GM12878 (cell line): ENCODE measurements at regions not wholly inside any gene's neighbourhood (a gene's known extent, or its start where the extent isn't known, plus 50 kb on each side); places are given as distances from the start of the nearest gene placed in this dataset.

Source experiments
- ATAC-seq: fragments of 200-7000 bp; cut with Tn5 transposase; 3 replicates; pipeline ENCODE4 v1.9.1; 2020; ENCODE audit warnings: mild to moderate bottlenecking, moderate library complexity
- BruUV-seq: library from RNA; stranded (reverse); fragments of 400-500 nt; replicated peaks from 2 replicates; lab custom pipeline; 2021; lab: Mats Ljungman, UMichigan
- CTCF ChIA-PET: fragments of 300-600 bp; sonication (Branson Sonifier 250); formaldehyde crosslinking; extraction: SDS; loops from one replicate; lab custom pipeline; 2021; ENCODE audit warnings: inconsistent platforms; lab: Yijun Ruan, JAX
- POLR2A ChIA-PET: fragments of 350-600 bp; formaldehyde crosslinking; extraction: SDS; loops from one replicate; lab custom pipeline; 2021; ENCODE audit warnings: inconsistent platforms; lab: Charles Lee
- RAD21 ChIA-PET: fragments of 300-600 bp; sonication (Branson Sonifier 250); formaldehyde crosslinking; loops from one replicate; lab custom pipeline; 2023; ENCODE audit warnings: antibody characterized with exemption; ENCODE audit not compliant: unreplicated experiment; lab: Charles Lee
- SMC1A ChIA-PET: fragments of 300-600 bp; sonication (Branson Sonifier 250); formaldehyde crosslinking; loops from one replicate; lab custom pipeline; 2023; ENCODE audit not compliant: unreplicated experiment, uncharacterized antibody; lab: Charles Lee
- DNase-seq: peaks from one replicate; pipeline ENCODE4 v3.0.0-alpha.2; 2011; ENCODE audit warnings: low read depth, low spot score
- FAIRE-seq: peaks from 3 replicates; lab custom pipeline; 2011; peaks lifted over from hg19 to GRCh38; lab: Jason Lieb, UNC
- H2AFZ ChIP-seq: 2 replicates; pipeline ENCODE4 v1.6.0; 2011; ENCODE audit warnings: low read depth, low read length, control low read depth; ENCODE audit not compliant: control insufficient read depth
- H3K27ac ChIP-seq: 2 replicates; pipeline ENCODE4 v1.5.1; 2011; ENCODE audit warnings: control low read depth; ENCODE audit not compliant: control insufficient read depth, insufficient read depth
- H3K27me3 ChIP-seq, 2 experiments: replicated peaks in 1 of 2; 2 replicates each; pipeline versions ENCODE4 v1.6.0 to v1.6.1; 2011; ENCODE audit warnings: low read length in 1 of 2; ENCODE audit not compliant: control insufficient read depth in 2 of 2, insufficient read depth in 2 of 2
- H3K36me3 ChIP-seq, 2 experiments: 2 replicates each; pipeline ENCODE4 v1.5.1; 2011; ENCODE audit warnings: low read length in 1 of 2; ENCODE audit not compliant: control insufficient read depth in 2 of 2, insufficient read depth in 2 of 2
- H3K4me1 ChIP-seq: 2 replicates; pipeline ENCODE4 v1.6.1; 2011; ENCODE audit warnings: mild to moderate bottlenecking, low read length, moderate library complexity, mixed read lengths; ENCODE audit not compliant: control insufficient read depth, insufficient read depth
- H3K4me2 ChIP-seq: 2 replicates; pipeline ENCODE4 v1.6.0; 2011; ENCODE audit warnings: control low read depth; ENCODE audit not compliant: control insufficient read depth, insufficient read depth
- H3K4me3 ChIP-seq: fragments of 200-600 bp; sonication (generic); 2 replicates; pipeline ENCODE4 v1.5.1; 2016
- H3K79me2 ChIP-seq: 2 replicates; pipeline ENCODE4 v1.6.0; 2011; ENCODE audit warnings: low read length; ENCODE audit not compliant: control insufficient read depth, insufficient read depth
- H3K9ac ChIP-seq: 2 replicates; pipeline ENCODE4 v1.8.0; 2011; ENCODE audit warnings: low read length, control low read depth, mixed read lengths; ENCODE audit not compliant: control insufficient read depth, insufficient read depth
- H3K9me3 ChIP-seq: replicated peaks from 3 replicates; pipeline ENCODE4 v1.5.1; 2011; ENCODE audit warnings: mild to moderate bottlenecking, low read length; ENCODE audit not compliant: control insufficient read depth, insufficient read depth
- H4K20me1 ChIP-seq: 2 replicates; pipeline ENCODE4 v1.6.0; 2011; ENCODE audit not compliant: control insufficient read depth, insufficient read depth
- ATF7 ChIP-seq: fragments of 450-650 bp; IDR thresholded peaks from 2 replicates; pipeline ENCODE4 v1.6.1; 2016; ENCODE audit warnings: low read depth, mild to moderate bottlenecking
- BRCA1 ChIP-seq: IDR thresholded peaks from 2 replicates; pipeline ENCODE4 v1.6.1; 2011; ENCODE audit warnings: low read depth, low read length, improper control_type of control experiment
- CBFB ChIP-seq: IDR thresholded peaks from 2 replicates; pipeline ENCODE4 v1.6.1; 2016; ENCODE audit warnings: antibody characterized with exemption, low read depth
- CHD4 ChIP-seq: fragments of 200-600 bp; sonication (generic); IDR thresholded peaks from 2 replicates; pipeline ENCODE4 v1.6.1; 2016; ENCODE audit warnings: mild to moderate bottlenecking
- EED ChIP-seq: sonication (generic); IDR thresholded peaks from 2 replicates; pipeline ENCODE4 v1.6.1; 2016; ENCODE audit warnings: antibody characterized with exemption, low read depth
- GABPA ChIP-seq: IDR thresholded peaks from 2 replicates; pipeline ENCODE4 v1.6.1; 2014; ENCODE audit warnings: antibody characterized with exemption, low read depth, mild to moderate bottlenecking, inconsistent platforms
- HDGF ChIP-seq: fragments of 450-650 bp; IDR thresholded peaks from 2 replicates; pipeline ENCODE4 v1.6.1; 2016; ENCODE audit warnings: antibody characterized with exemption
- KDM1A ChIP-seq: fragments of 200-600 bp; sonication (generic); IDR thresholded peaks from 2 replicates; pipeline ENCODE4 v1.6.1; 2016; ENCODE audit warnings: borderline replicate concordance
- PAX5 ChIP-seq: IDR thresholded peaks from 2 replicates; pipeline ENCODE4 v1.6.1; 2011; ENCODE audit warnings: low read depth, low read length, borderline replicate concordance
- SIN3A ChIP-seq: IDR thresholded peaks from 2 replicates; pipeline ENCODE4 v1.6.1; 2012; ENCODE audit warnings: low read depth, low read length, improper control_type of control experiment
- SP1 ChIP-seq: IDR thresholded peaks from one replicate; pipeline ENCODE4 v1.6.1; 2011; ENCODE audit warnings: low read depth, low read length
- STAT1 ChIP-seq: fragments of 450-650 bp; conservative IDR thresholded peaks from 2 replicates; pipeline ENCODE4 v1.6.1; 2014; ENCODE audit warnings: antibody characterized with exemption, mild to moderate bottlenecking
- STAT3 ChIP-seq: IDR thresholded peaks from 2 replicates; pipeline ENCODE4 v1.6.1; 2011; ENCODE audit warnings: low read depth, low read length, improper control_type of control experiment
- SUPT20H ChIP-seq: IDR thresholded peaks from 2 replicates; pipeline ENCODE4 v1.6.1; 2011; ENCODE audit warnings: low read depth, mild to moderate bottlenecking, low read length, moderate library complexity, borderline replicate concordance; ENCODE audit not compliant: control insufficient read depth
- TBL1XR1 ChIP-seq: IDR thresholded peaks from 2 replicates; pipeline ENCODE4 v1.6.1; 2012; ENCODE audit warnings: low read depth, low read length, improper control_type of control experiment
- ZNF622 ChIP-seq: fragments of 450-650 bp; IDR thresholded peaks from 2 replicates; pipeline ENCODE4 v1.6.1; 2017; ENCODE audit warnings: mild to moderate bottlenecking, inconsistent platforms
- WGBS: methylation state at CpG from one replicate; pipeline ENCODE4 v1.1.6; 2016; ENCODE audit warnings: low lambda C conversion rate; ENCODE audit not compliant: insufficient replicate concordance, insufficient coverage; ENCODE audit errors: missing lambda C conversion rate; 5-methylcytosine and 5-hydroxymethylcytosine counted together
- in situ Hi-C: fragments of 300-500 bp; cut with MboI; formaldehyde crosslinking; loops from 9 replicates; pipeline ENCODE4 v1.14.3; 2018; ENCODE audit warnings: mixed read lengths
- intact Hi-C: fragments of 100-400 bp; cut with micrococcal nuclease; formaldehyde crosslinking; loops from one replicate; pipeline ENCODE4 v1.14.2; 2022; ENCODE audit not compliant: unreplicated experiment

- Histone ChIP-seq H3K4me3 (no peak overlapping the region), H3K27me3 (no peaks in the 10 kb centered on the region), H3K36me3 (no peaks in the 10 kb centered on the region), H3K79me2 (no peaks in the 10 kb centered on the region), H3K4me1 (no peaks in the 10 kb centered on the region), H3K4me2 (no peak overlapping the region), H4K20me1 (no peaks in the 10 kb centered on the region), H3K9ac (no peak overlapping the region), H3K27ac (no peak overlapping the region), H3K9me3 (no peaks in the 10 kb centered on the region), H2AFZ (no peak overlapping the region)
- RAD21 ChIA-PET = no interaction called here
- intact Hi-C loops = no loop called here
- in situ Hi-C loops = no loop called here
- WGBS = 14% methylated on average over 4 of the region's 4 CpGs
- BruUV-seq = no TSS peak
- POLR2A ChIA-PET = no interaction called here
- CTCF ChIA-PET = interaction anchor here (0.9 kb wide), 1 partner anchor 489 kb away, joined by 3 read pairs; no protein-coding TSS in a partner anchor
- FAIRE-seq (no peak), DNase-seq (no peak), ATAC-seq (no peak)
- no peak for TF ChIP-seq TBL1XR1
- no peak for TF ChIP-seq PAX5
- no peak for TF ChIP-seq KDM1A
- no peak for TF ChIP-seq CHD4
- no peak for TF ChIP-seq ZNF622
- no peak for TF ChIP-seq STAT1
- no peak for TF ChIP-seq ATF7
- SMC1A ChIA-PET = no interaction called here
Observed at GRCh38 chr7:19203686-19204085, 58.5 kb upstream of the FERD3L start.

GRCh38 chr7:19202599-19202998 lies 57.4 kb upstream of the FERD3L start:
- Histone ChIP-seq H3K27me3 (no peaks in the 10 kb centered on the region), H3K4me1 (no peaks in the 10 kb centered on the region), H3K79me2 (no peaks in the 10 kb centered on the region), H3K9ac (no peak overlapping the region), H3K4me3 (no peak overlapping the region), H3K9me3 (no peaks in the 10 kb centered on the region), H3K4me2 (no peak overlapping the region), H3K27ac (no peak overlapping the region), H3K36me3 (no peaks in the 10 kb centered on the region), H4K20me1 (no peaks in the 10 kb centered on the region)
- FAIRE-seq (no peak), ATAC-seq (no peak), DNase-seq (no peak)
- in situ Hi-C loops (no loop called here), intact Hi-C loops (no loop called here)
- ChIA-PET RAD21 (no interaction called here), SMC1A (no interaction called here)
- BruUV-seq = no TSS peak
- WGBS = 21% methylated on average over 2 of the region's 2 CpGs
- TF ChIP-seq BRCA1 (no peak), SIN3A (no peak), GABPA (no peak), SUPT20H (no peak), STAT3 (no peak), HDGF (no peak), CBFB (no peak), EED (no peak), SP1 (no peak)
- TF ChIP-seq, all 136 proteins: peak for 0
- POLR2A ChIA-PET = interaction anchor here (0.6 kb wide), 1 partner anchor 92 kb away, joined by 4 read pairs; no protein-coding TSS in a partner anchor
- CTCF ChIA-PET = no interaction called here
- H2AFZ ChIP-seq = no peak overlapping the region
